ENCODE measurements at regions not wholly inside any gene's neighbourhood (a gene's known extent, or its start where the extent isn't known, plus 50 kb on each side); places are given as distances from the start of the nearest gene placed in this dataset.

DNA sequence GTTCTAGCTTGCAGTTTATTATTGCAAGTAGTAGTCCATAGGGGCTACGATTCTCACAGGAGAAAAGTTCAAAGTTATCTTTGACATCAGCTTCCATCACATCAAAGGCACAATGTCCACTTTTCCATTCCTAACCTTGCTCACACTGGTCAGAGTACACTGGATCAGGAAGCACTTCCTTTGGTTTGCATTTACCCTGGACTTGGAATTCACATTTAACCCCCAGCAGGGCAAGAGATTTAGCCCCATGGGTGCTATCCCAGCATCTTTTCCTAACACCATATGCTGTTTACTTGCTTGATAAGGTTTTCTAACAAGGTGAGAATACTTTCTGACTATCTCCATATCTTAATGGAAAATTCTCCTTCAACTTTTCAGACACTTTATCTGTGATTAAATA is 55.6 kb upstream of the ASTN2 start:
- Histone ChIP-seq H3K9me3 (no peaks in the 10 kb centered on the region), H3K4me3 (no peak overlapping the region), H3K36me3 (no peaks in the 10 kb centered on the region), H3K27ac (no peak overlapping the region), H3K27me3 (replicated peaks; ENCODE audit: insufficient read depth) (no peaks in the 10 kb centered on the region), H3K4me1 (ENCODE audit: control insufficient read depth in 1 of 2, low read depth in 2 of 2) (no peaks in the 10 kb centered on the region)
- TF ChIP-seq CTCF (IDR thresholded peaks at IDR 0.05), result no peak
- DNase-seq (ENCODE audit: low spot score), result no peak
- no peak for ATAC-seq (ENCODE audit: insufficient number of reproducible peaks, low FRiP score, low read depth)

DNA sequence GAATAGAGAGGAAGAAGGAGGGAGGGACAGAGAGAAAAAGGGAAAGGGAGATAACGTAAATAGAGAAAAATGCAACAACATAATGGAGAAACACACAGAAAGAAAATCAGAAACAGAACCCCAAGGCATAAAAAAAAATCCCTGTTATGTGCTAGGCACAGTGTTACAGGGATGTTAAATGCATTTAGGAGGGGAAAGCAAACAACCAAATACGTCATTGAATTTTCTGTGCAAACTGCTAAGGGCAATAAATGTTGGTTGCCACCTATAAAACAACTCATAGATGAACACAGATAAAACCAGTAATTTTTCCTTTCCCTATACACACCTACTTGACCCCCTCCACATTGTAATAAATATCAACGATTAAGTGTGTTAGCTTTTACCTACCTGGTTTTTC is 51.3 kb upstream of the ASTN2 start:
- H3K27me3 ChIP-seq (replicated peaks; ENCODE audit: insufficient read depth), result no peaks in the 10 kb centered on the region
- no peak for TF ChIP-seq CTCF (IDR thresholded peaks at IDR 0.05)
- H3K4me1 ChIP-seq (ENCODE audit: control insufficient read depth in 1 of 2, low read depth in 2 of 2), result no peaks in the 10 kb centered on the region
- no peak for DNase-seq (ENCODE audit: low spot score)
- H3K36me3 ChIP-seq, result no peaks in the 10 kb centered on the region
- H3K9me3 ChIP-seq, result no peaks in the 10 kb centered on the region
- H3K4me3 ChIP-seq, result no peak overlapping the region
- no peak for ATAC-seq (ENCODE audit: insufficient number of reproducible peaks, low FRiP score, low read depth)
- H3K27ac ChIP-seq, result no peak overlapping the region

GRCh38 chr9:117465706-117466105 is 50.8 kb upstream of the ASTN2 start:
- Histone ChIP-seq H3K4me3 (no peak overlapping the region), H3K9me3 (no peaks in the 10 kb centered on the region), H3K27ac (no peak overlapping the region), H3K27me3 (replicated peaks; ENCODE audit: insufficient read depth) (no peaks in the 10 kb centered on the region), H3K4me1 (ENCODE audit: control insufficient read depth in 1 of 2, low read depth in 2 of 2) (no peaks in the 10 kb centered on the region), H3K36me3 (no peaks in the 10 kb centered on the region)
- DNase-seq (ENCODE audit: low spot score) (no peak), ATAC-seq (ENCODE audit: insufficient number of reproducible peaks, low FRiP score, low read depth) (no peak)
- no peak for TF ChIP-seq CTCF (IDR thresholded peaks at IDR 0.05)

GRCh38 chr9:117464941-117465616 is 50.2 kb upstream of the ASTN2 start:
- Histone ChIP-seq H3K27me3 (replicated peaks; ENCODE audit: insufficient read depth) (no peaks in the 10 kb centered on the region), H3K36me3 (no peaks in the 10 kb centered on the region), H3K27ac (no peak overlapping the region), H3K9me3 (no peaks in the 10 kb centered on the region), H3K4me1 (ENCODE audit: control insufficient read depth in 1 of 2, low read depth in 2 of 2) (no peaks in the 10 kb centered on the region), H3K4me3 (no peak overlapping the region)
- no peak for ATAC-seq (ENCODE audit: insufficient number of reproducible peaks, low FRiP score, low read depth)
- DNase-seq (ENCODE audit: low spot score), result no peak
- no peak for TF ChIP-seq CTCF (IDR thresholded peaks at IDR 0.05)

Data from thoracic aorta (tissue), 2 donors.